ENCODE measurements at regions not wholly inside any gene's neighbourhood (a gene's known extent, or its start where the extent isn't known, plus 50 kb on each side); places are given as distances from the start of the nearest gene placed in this dataset.

DNA sequence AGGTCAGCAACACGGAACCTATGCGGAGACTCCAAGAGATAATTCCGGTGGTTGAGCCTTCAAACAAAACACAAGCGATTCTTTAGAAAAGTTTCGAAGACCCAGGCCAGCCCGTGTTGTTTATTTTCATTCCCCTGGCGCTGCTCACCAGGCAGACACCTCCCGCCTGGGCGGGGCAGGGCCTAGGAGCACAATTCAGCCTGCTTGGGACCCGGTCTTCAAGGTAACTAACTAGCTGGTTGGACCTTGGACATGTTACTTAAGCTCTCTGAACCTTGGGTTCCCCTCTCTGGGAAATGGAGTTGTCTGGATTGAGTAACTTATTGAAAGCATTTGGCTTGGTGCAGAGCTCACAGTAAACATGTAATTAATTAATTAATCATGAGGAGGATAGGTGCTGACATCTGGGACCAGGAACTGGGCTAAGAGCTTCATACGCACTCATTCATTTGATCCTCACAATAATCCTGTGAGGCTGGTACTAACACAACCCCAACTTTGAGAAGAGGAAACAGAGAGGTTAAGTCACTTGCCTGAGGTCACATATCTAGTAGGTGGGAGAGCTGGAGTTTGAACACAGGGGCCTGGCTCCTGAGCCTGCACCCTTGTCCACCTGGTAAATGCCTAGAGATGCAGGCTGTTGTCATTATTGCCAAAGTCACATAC, 125.3 kb upstream of the SMURF2 start:
- no peak for TF ChIP-seq TEAD4 (IDR thresholded peaks at IDR 0.05)
- TF ChIP-seq FOXM1 (IDR thresholded peaks at IDR 0.05; ENCODE audit: borderline replicate concordance, low read depth): no peak
- no peak for TF ChIP-seq RAD21 (IDR thresholded peaks at IDR 0.05; ENCODE audit: low read depth)
- TF ChIP-seq, protein P1, sequence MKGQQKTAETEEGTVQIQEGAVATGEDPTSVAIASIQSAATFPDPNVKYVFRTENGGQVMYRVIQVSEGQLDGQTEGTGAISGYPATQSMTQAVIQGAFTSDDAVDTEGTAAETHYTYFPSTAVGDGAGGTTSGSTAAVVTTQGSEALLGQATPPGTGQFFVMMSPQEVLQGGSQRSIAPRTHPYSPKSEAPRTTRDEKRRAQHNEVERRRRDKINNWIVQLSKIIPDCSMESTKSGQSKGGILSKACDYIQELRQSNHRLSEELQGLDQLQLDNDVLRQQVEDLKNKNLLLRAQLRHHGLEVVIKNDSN (IDR thresholded peaks at IDR 0.05): no peak
